GM19397 (cell line): ENCODE measurements at regions not wholly inside any gene's neighbourhood (a gene's known extent, or its start where the extent isn't known, plus 50 kb on each side); places are given as distances from the start of the nearest gene placed in this dataset.

Experiments used
- ATAC-seq: cut with Tn5 transposase; IDR thresholded peaks from one replicate; pipeline ENCODE4 v1.9.1; 2021; ENCODE audit warnings: mild to moderate bottlenecking, moderate library complexity; ENCODE audit not compliant: unreplicated experiment

GRCh38 chr5:104178829-104179456 is 616.4 kb upstream of the NUDT12 start:
- ATAC-seq = no peak

- ATAC-seq = no peak
Measured at GRCh38 chr5:104178066-104178465, 615.5 kb upstream of the NUDT12 start.

GRCh38 chr5:104177651-104178050 is 615.1 kb upstream of the NUDT12 start:
- ATAC-seq = no peak

GRCh38 chr5:104172976-104173375 is 610.4 kb upstream of the NUDT12 start:
- ATAC-seq = no peak

- ATAC-seq = no peak
Measured at GRCh38 chr5:104171958-104172690, 609.5 kb upstream of the NUDT12 start.

GRCh38 chr5:104170926-104171325 is 608.3 kb upstream of the NUDT12 start:
- no peak for ATAC-seq

- no peak for ATAC-seq
Measured at GRCh38 chr5:104146652-104147051, 584.1 kb upstream of the NUDT12 start.

- no peak for ATAC-seq
Measured at GRCh38 chr5:104139840-104140239, 577.3 kb upstream of the NUDT12 start.

- no peak for ATAC-seq
Measured at GRCh38 chr5:104130320-104130719, 567.7 kb upstream of the NUDT12 start.

- ATAC-seq = no peak
Measured at GRCh38 chr5:104128348-104128747, 565.8 kb upstream of the NUDT12 start.

- ATAC-seq = no peak
Measured at GRCh38 chr5:104126980-104127379, 564.4 kb upstream of the NUDT12 start.

GRCh38 chr5:104119529-104119928 is 556.9 kb upstream of the NUDT12 start:
- ATAC-seq = no peak

GRCh38 chr5:104111632-104112031 is 549.0 kb upstream of the NUDT12 start:
- ATAC-seq = no peak

- no peak for ATAC-seq
Measured at GRCh38 chr5:104096451-104096850, 533.9 kb upstream of the NUDT12 start.

GRCh38 chr5:104095527-104095926 is 532.9 kb upstream of the NUDT12 start:
- no peak for ATAC-seq

- no peak for ATAC-seq
Measured at GRCh38 chr5:104088876-104089778, 526.5 kb upstream of the NUDT12 start.

GRCh38 chr5:104084896-104085295 is 522.3 kb upstream of the NUDT12 start:
- ATAC-seq = no peak

GRCh38 chr5:104082754-104083153 is 520.2 kb upstream of the NUDT12 start:
- no peak for ATAC-seq

- ATAC-seq = no peak
Measured at GRCh38 chr5:104081232-104081631, 518.6 kb upstream of the NUDT12 start.

GRCh38 chr5:104080646-104081175 is 518.1 kb upstream of the NUDT12 start:
- ATAC-seq = no peak
